ENCODE measurements at regions not wholly inside any gene's neighbourhood (a gene's known extent, or its start where the extent isn't known, plus 50 kb on each side); places are given as distances from the start of the nearest gene placed in this dataset.

DNA sequence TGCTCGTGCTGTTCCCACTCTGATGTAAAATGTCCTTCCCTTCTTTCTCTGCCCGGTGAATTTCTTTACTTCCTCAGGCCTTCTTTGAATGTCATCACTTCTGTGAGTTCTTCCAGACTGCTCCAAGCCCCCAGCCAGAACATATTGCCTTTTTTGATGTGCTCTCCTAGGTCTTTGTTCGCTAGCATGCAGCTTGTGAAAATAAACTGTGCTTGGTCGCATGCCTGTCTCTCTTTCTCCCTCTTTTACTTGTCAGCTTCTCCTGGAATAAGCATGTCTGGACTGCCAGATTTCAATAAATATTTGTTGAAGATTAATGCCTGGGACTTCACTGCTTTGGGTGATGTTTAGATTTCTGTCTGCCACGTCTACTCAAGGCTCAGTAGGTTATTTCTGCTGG, 82.7 kb upstream of the ARHGAP28 start:
- TF ChIP-seq, protein P1, sequence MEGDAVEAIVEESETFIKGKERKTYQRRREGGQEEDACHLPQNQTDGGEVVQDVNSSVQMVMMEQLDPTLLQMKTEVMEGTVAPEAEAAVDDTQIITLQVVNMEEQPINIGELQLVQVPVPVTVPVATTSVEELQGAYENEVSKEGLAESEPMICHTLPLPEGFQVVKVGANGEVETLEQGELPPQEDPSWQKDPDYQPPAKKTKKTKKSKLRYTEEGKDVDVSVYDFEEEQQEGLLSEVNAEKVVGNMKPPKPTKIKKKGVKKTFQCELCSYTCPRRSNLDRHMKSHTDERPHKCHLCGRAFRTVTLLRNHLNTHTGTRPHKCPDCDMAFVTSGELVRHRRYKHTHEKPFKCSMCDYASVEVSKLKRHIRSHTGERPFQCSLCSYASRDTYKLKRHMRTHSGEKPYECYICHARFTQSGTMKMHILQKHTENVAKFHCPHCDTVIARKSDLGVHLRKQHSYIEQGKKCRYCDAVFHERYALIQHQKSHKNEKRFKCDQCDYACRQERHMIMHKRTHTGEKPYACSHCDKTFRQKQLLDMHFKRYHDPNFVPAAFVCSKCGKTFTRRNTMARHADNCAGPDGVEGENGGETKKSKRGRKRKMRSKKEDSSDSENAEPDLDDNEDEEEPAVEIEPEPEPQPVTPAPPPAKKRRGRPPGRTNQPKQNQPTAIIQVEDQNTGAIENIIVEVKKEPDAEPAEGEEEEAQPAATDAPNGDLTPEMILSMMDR (IDR thresholded peaks at IDR 0.05), result no peak
- no peak for TF ChIP-seq POLR2A (IDR thresholded peaks at IDR 0.05)
- 49 to 68% (median 55%) methylated on average over 5 of the region's 5 CpGs for WGBS, 4 donors
- Histone ChIP-seq H3K4me1 (no peaks in the 10 kb centered on the region), H3K9me3 (peaks cover 0 to 5% (median 0%) of the 10 kb centered on the region in 12 donors), H3K36me3 (no peaks in the 10 kb centered on the region), H3K27ac (no peak overlapping the region), H3K4me3 (no peak overlapping the region), H3K27me3 (no peaks in the 10 kb centered on the region)
- ATAC-seq (no peak), DNase-seq (no peak)
- intact Hi-C loops (cut with DNase I), result no loop called here

GRCh38 chr18:6648581-6648980, 80.9 kb upstream of the ARHGAP28 start:
- Histone ChIP-seq H3K4me1 (no peaks in the 10 kb centered on the region), H3K4me3 (no peak overlapping the region), H3K27ac (no peak overlapping the region), H3K27me3 (no peaks in the 10 kb centered on the region), H3K9me3 (peaks cover 0 to 5% (median 0%) of the 10 kb centered on the region in 12 donors), H3K36me3 (no peaks in the 10 kb centered on the region)
- TF ChIP-seq, protein P1 (IDR thresholded peaks at IDR 0.05), result no peak
- no peak for TF ChIP-seq POLR2A (IDR thresholded peaks at IDR 0.05)
- DNase-seq, result no peak
- WGBS, 4 donors, result 73 to 87% (median 78%) methylated on average over 1 of the region's 1 CpG
- intact Hi-C loops (cut with DNase I), result no loop called here
- ATAC-seq, result no peak

DNA sequence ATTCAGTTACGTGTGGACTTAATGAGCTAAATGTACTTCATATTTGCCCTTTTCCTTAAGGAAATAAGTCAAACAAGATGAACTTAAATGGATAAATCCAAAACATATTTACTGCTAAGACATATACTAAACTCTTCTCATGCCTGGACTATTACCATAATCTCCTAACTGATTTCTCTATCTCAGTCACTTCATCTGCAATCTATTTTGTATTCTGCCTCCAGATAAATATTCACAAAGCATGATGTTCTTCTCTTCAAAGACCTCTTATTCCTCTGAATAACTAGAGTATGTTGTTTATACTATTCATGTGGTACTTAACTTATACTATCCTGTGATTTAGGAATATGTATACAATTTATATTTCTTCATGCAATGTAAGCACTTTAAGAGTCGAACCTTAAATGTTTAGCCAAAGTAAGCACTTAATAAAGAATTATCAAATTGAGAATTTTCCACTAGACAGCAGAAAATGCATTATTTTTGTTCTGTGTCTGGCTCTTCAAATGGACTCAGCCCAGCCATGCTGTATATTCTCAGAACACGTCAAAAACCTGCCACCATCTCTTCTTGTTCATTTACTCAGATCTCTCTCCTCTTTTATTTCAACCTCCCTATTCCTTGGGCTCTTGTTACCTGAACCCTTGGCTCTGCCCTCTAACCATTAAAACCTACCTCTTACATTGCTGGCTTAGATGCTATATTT, 79.9 kb upstream of the ARHGAP28 start:
- Histone ChIP-seq H3K27me3 (no peaks in the 10 kb centered on the region), H3K4me1 (no peaks in the 10 kb centered on the region), H3K27ac (no peak overlapping the region), H3K36me3 (no peaks in the 10 kb centered on the region), H3K4me3 (no peak overlapping the region), H3K9me3 (no peaks in the 10 kb centered on the region)
- ATAC-seq (no peak), DNase-seq (no peak)
- no peak for TF ChIP-seq POLR2A (IDR thresholded peaks at IDR 0.05)
- TF ChIP-seq, protein P1 (IDR thresholded peaks at IDR 0.05), result no peak
- WGBS, 4 donors, result 82 to 95% (median 84%) methylated on average over 3 of the region's 3 CpGs
- intact Hi-C loops (cut with DNase I), result no loop called here

GRCh38 chr18:6650127-6650507, 79.4 kb upstream of the ARHGAP28 start:
- WGBS, 4 donors, result 42 to 54% (median 52%) methylated on average over 3 of the region's 3 CpGs
- no peaks in the 10 kb centered on the region for H3K9me3 ChIP-seq
- intact Hi-C loops (cut with DNase I), result no loop called here
- no peak overlapping the region for H3K27ac ChIP-seq
- TF ChIP-seq, protein P1 (IDR thresholded peaks at IDR 0.05), result no peak
- no peak for TF ChIP-seq POLR2A (IDR thresholded peaks at IDR 0.05)
- no peaks in the 10 kb centered on the region for H3K27me3 ChIP-seq
- no peaks in the 10 kb centered on the region for H3K36me3 ChIP-seq
- H3K4me1 ChIP-seq, result no peaks in the 10 kb centered on the region
- no peak overlapping the region for H3K4me3 ChIP-seq
- ATAC-seq, result no peak
- no peak for DNase-seq
